ENCODE measurements at regions not wholly inside any gene's neighbourhood (a gene's known extent, or its start where the extent isn't known, plus 50 kb on each side); places are given as distances from the start of the nearest gene placed in this dataset.

DNA sequence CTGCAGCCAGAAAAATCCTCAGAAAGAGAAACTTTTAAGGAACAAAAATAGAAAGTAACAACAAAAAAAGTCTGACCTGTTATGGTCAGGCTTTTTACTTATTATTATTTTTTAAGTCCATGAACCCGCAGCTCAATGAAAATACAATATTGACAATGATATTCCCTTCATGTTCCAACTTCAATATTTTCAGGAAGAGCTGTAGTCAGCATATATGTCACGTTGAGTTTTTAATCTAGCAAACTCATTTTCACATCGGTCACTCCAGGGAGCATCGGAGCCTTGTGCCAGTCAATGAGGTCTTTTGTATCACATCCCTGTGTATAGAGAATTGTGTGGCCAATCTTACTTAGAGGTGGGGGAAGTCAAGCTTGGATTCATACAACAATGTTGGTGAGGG, 568.4 kb upstream of the GCFC2 start:
- peaks cover 1% of the 10 kb centered on the region for H3K4me1 Mint-ChIP-seq (ENCODE audit: low read depth, unreplicated experiment)
- H3K27me3 Mint-ChIP-seq (ENCODE audit: unreplicated experiment) = no peaks in the 10 kb centered on the region
- H3K36me3 Mint-ChIP-seq (ENCODE audit: unreplicated experiment) = no peaks in the 10 kb centered on the region
- no peaks in the 10 kb centered on the region for H3K9me3 Mint-ChIP-seq (ENCODE audit: unreplicated experiment)
- no peak for DNase-seq
- no peak overlapping the region for H3K4me3 Mint-ChIP-seq (ENCODE audit: unreplicated experiment)
- TF ChIP-seq, protein P1, sequence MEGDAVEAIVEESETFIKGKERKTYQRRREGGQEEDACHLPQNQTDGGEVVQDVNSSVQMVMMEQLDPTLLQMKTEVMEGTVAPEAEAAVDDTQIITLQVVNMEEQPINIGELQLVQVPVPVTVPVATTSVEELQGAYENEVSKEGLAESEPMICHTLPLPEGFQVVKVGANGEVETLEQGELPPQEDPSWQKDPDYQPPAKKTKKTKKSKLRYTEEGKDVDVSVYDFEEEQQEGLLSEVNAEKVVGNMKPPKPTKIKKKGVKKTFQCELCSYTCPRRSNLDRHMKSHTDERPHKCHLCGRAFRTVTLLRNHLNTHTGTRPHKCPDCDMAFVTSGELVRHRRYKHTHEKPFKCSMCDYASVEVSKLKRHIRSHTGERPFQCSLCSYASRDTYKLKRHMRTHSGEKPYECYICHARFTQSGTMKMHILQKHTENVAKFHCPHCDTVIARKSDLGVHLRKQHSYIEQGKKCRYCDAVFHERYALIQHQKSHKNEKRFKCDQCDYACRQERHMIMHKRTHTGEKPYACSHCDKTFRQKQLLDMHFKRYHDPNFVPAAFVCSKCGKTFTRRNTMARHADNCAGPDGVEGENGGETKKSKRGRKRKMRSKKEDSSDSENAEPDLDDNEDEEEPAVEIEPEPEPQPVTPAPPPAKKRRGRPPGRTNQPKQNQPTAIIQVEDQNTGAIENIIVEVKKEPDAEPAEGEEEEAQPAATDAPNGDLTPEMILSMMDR (IDR thresholded peaks at IDR 0.05; ENCODE audit: partially characterized antibody, unreplicated experiment) = no peak
- no peak overlapping the region for H3K27ac Mint-ChIP-seq (ENCODE audit: unreplicated experiment)

DNA sequence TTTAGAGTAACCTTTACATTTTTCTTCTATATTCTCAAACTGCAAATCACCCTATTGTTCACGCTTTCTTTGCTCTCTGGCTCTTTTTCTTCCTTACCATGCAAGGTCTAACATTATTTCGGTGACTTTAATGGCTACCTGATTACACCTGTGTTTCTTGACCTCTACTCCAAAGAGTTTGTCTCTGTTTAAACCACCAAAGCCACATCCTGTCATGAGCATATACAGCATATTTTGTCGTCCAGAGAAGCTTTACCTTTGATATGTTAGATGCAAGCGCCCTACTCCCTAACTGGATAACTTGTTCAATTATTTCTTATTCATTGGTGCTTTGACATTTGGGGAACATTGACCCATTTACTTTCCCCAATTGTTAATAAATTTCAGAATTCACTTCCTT, 565.1 kb upstream of the GCFC2 start:
- Mint-ChIP-seq H3K9me3 (ENCODE audit: unreplicated experiment) (no peaks in the 10 kb centered on the region), H3K27me3 (ENCODE audit: unreplicated experiment) (no peaks in the 10 kb centered on the region), H3K27ac (ENCODE audit: unreplicated experiment) (no peak overlapping the region), H3K4me3 (ENCODE audit: unreplicated experiment) (no peak overlapping the region), H3K36me3 (ENCODE audit: unreplicated experiment) (no peaks in the 10 kb centered on the region), H3K4me1 (ENCODE audit: low read depth, unreplicated experiment) (no peaks in the 10 kb centered on the region)
- TF ChIP-seq, protein P1 (IDR thresholded peaks at IDR 0.05; ENCODE audit: partially characterized antibody, unreplicated experiment) = no peak
- DNase-seq = no peak

DNA sequence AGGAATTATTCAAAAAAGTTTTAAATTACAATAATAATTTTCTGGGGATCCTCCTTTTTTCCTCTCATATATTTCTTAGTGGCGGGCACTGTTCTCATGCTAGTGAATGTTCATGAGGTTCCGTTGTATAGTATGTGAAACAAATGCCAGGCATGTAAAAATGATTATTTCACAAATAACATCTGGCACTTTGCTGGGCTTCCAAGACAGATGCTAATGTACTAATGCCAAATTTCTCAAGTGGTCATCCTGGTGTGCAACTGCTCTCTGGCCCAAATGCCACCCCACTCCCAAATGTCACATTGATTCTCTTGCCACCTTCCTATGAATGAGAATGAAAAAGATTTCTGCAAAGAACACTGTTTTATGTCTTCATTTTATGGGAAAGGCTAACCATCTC, 564.0 kb upstream of the GCFC2 start:
- no peak for DNase-seq
- Mint-ChIP-seq H3K4me1 (ENCODE audit: low read depth, unreplicated experiment) (no peaks in the 10 kb centered on the region), H3K4me3 (ENCODE audit: unreplicated experiment) (no peak overlapping the region), H3K27ac (ENCODE audit: unreplicated experiment) (no peak overlapping the region), H3K9me3 (ENCODE audit: unreplicated experiment) (no peaks in the 10 kb centered on the region), H3K27me3 (ENCODE audit: unreplicated experiment) (no peaks in the 10 kb centered on the region), H3K36me3 (ENCODE audit: unreplicated experiment) (no peaks in the 10 kb centered on the region)
- TF ChIP-seq, protein P1 (IDR thresholded peaks at IDR 0.05; ENCODE audit: partially characterized antibody, unreplicated experiment) = no peak

DNA sequence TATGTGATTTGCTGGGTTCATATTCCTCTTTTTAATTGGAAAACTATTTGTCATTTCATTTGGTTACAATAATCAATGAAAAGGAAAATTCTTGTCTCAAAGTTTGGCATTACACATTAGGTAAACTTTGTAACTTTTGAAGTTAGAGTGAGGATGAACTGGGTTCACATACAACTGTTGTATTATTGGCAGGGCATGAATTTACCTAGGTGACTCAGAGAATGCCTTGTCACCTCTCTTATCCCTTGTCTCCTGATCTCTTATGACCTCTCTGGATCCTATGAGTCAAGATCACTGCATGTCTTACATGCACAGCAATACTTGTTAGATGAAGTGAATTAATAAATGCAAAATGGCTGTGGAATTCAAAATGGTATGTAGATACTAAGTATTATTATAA, 563.4 kb upstream of the GCFC2 start:
- peaks cover 2% of the 10 kb centered on the region for H3K4me1 Mint-ChIP-seq (ENCODE audit: low read depth, unreplicated experiment)
- no peaks in the 10 kb centered on the region for H3K36me3 Mint-ChIP-seq (ENCODE audit: unreplicated experiment)
- H3K27ac Mint-ChIP-seq (ENCODE audit: unreplicated experiment) = no peak overlapping the region

DNA sequence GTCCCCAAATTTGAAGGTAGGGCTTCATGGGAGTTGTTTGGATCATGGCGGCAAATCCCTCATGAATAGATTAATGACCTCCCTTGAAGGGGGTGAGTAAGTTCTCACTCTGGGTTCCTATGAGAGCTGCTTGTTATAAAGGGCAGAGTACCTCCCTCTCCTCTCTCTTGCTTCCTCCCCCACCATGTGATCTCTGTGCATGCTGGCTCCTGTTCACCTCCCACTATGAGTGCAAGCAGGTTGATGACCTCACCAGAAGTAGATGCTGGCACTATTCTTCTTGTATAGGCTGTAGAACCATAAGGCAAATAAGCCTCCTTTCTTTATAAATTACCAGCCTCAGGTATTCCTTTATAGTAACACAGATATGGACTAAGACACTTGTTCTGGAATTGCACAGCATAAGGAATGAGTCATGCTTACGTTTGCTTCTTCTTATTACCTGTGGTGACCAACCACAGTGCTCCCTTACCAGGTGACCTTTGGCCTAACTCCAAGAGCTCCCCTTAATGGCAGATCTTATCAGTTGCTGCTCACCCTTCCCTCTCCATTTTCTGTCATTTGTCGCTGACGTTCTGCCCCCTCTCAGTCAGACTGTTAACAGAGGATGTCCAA, 559.5 kb upstream of the GCFC2 start:
- Mint-ChIP-seq H3K27me3 (ENCODE audit: unreplicated experiment) (no peaks in the 10 kb centered on the region), H3K27ac (ENCODE audit: unreplicated experiment) (no peak overlapping the region), H3K9me3 (ENCODE audit: unreplicated experiment) (no peaks in the 10 kb centered on the region), H3K36me3 (ENCODE audit: unreplicated experiment) (no peaks in the 10 kb centered on the region), H3K4me3 (ENCODE audit: unreplicated experiment) (no peak overlapping the region), H3K4me1 (ENCODE audit: low read depth, unreplicated experiment) (peaks cover 4% of the 10 kb centered on the region)
- no peak for DNase-seq
- TF ChIP-seq, protein P1 (IDR thresholded peaks at IDR 0.05; ENCODE audit: partially characterized antibody, unreplicated experiment) = no peak

More for the DNA sequence above, 563.4 kb upstream of the GCFC2 start:
- DNase-seq = no peak
- H3K4me3 Mint-ChIP-seq (ENCODE audit: unreplicated experiment) = no peak overlapping the region
- no peaks in the 10 kb centered on the region for H3K27me3 Mint-ChIP-seq (ENCODE audit: unreplicated experiment)
- no peaks in the 10 kb centered on the region for H3K9me3 Mint-ChIP-seq (ENCODE audit: unreplicated experiment)
- TF ChIP-seq, protein P1 (IDR thresholded peaks at IDR 0.05; ENCODE audit: partially characterized antibody, unreplicated experiment) = no peak
